ENCODE measurements at regions not wholly inside any gene's neighbourhood (a gene's known extent, or its start where the extent isn't known, plus 50 kb on each side); places are given as distances from the start of the nearest gene placed in this dataset.

DNA sequence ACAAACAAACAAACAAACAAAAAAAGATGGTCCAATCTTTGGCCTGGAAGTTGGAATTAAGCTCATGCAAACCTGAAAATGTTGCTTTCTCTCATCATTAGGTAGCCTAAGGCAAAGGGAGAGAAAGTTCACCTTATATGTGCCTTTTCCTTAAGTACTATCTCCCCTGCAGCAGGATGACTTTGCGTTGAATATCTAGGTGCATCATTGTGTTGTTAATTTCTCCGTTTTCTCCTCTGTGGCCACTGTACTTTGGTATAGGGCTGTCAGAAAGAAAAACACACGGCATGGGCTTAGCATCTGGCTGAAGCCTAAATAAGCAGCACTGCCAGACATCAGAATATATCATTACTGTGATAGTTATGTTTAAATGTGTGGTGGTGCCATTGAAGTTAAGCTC, 345.5 kb downstream of the BCAT1 start:
- no peak overlapping the region for H3K27ac ChIP-seq (ENCODE audit: control insufficient read depth, insufficient read depth, low read length)
- H3K9me1 ChIP-seq (ENCODE audit: control insufficient read depth, extremely low read depth, insufficient read depth, low read length), result no peaks in the 10 kb centered on the region
- no peak for DNase-seq (ENCODE audit: low read depth, low spot score)
- no peak for FAIRE-seq
- no peak overlapping the region for H3K4me2 ChIP-seq (ENCODE audit: control insufficient read depth, extremely low read depth, insufficient read depth, low read depth, low read length)
- H3K27me3 ChIP-seq (ENCODE audit: control insufficient read depth, extremely low read depth, insufficient read depth, low read length), result no peaks in the 10 kb centered on the region
- no peaks in the 10 kb centered on the region for H3K9me3 ChIP-seq (ENCODE audit: control insufficient read depth, low read depth, low read length)
- H3K4me3 ChIP-seq (ENCODE audit: control insufficient read depth in 2 of 3, extremely low read depth in 1 of 3, insufficient read depth in 2 of 3, low read depth in 1 of 3, low read length in 3 of 3), result no peak overlapping the region
- no peak overlapping the region for H3K9ac ChIP-seq (ENCODE audit: control insufficient read depth, extremely low read depth, insufficient read depth, low read length)
- peaks cover 11% of the 10 kb centered on the region for H3K4me1 ChIP-seq (ENCODE audit: control insufficient read depth, extremely low read depth, insufficient read depth, low read length)
- TF ChIP-seq, protein P1, sequence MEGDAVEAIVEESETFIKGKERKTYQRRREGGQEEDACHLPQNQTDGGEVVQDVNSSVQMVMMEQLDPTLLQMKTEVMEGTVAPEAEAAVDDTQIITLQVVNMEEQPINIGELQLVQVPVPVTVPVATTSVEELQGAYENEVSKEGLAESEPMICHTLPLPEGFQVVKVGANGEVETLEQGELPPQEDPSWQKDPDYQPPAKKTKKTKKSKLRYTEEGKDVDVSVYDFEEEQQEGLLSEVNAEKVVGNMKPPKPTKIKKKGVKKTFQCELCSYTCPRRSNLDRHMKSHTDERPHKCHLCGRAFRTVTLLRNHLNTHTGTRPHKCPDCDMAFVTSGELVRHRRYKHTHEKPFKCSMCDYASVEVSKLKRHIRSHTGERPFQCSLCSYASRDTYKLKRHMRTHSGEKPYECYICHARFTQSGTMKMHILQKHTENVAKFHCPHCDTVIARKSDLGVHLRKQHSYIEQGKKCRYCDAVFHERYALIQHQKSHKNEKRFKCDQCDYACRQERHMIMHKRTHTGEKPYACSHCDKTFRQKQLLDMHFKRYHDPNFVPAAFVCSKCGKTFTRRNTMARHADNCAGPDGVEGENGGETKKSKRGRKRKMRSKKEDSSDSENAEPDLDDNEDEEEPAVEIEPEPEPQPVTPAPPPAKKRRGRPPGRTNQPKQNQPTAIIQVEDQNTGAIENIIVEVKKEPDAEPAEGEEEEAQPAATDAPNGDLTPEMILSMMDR (optimal IDR thresholded peaks at IDR 0.05 in 1 of 3, IDR thresholded peaks at IDR 0.05 in 1 of 3, conservative IDR thresholded peaks at IDR 0.05 in 1 of 3; ENCODE audit: extremely low read depth in 1 of 3, insufficient read depth in 2 of 3, low read length in 3 of 3), result no peak
- no peak for TF ChIP-seq EZH2 (IDR thresholded peaks at IDR 0.05; ENCODE audit: low read length)
- no peaks in the 10 kb centered on the region for H3K79me2 ChIP-seq (ENCODE audit: control insufficient read depth, insufficient read depth, low read length)
- H4K20me1 ChIP-seq (ENCODE audit: control insufficient read depth, extremely low read depth, insufficient read depth, low read length), result no peaks in the 10 kb centered on the region
- H2AFZ ChIP-seq (ENCODE audit: control insufficient read depth, low read length), result no peak overlapping the region
- H3K36me3 ChIP-seq (ENCODE audit: control insufficient read depth in 2 of 2, extremely low read depth in 1 of 2, insufficient read depth in 2 of 2, low read length in 2 of 2), result no peaks in the 10 kb centered on the region
- dilution Hi-C loops (cut with MboI; ENCODE audit: extremely low pct_ligation_motif_present, low sequenced_read_pairs), result no loop called here

DNA sequence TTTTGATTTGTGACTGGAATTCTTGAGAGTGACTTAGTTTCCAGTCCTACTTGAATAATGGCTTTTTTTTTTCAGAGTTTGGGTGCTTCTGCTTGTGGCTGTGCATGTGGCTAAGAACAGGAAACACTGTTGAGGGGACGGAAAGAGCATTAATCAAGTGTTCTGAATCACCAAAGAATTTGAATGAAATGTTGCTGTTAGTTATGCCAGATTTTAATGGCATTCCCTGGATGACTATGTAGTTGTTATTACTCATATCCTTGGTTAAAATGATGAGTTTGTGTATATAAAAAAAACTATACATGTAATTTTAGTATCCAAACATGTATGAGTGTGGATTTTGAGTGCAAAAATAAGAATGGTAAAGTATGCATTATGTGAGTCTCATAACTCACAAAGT, 347.9 kb downstream of the BCAT1 start:
- H3K4me3 ChIP-seq (ENCODE audit: control insufficient read depth in 2 of 3, extremely low read depth in 1 of 3, insufficient read depth in 2 of 3, low read depth in 1 of 3, low read length in 3 of 3), result no peak overlapping the region
- dilution Hi-C loops (cut with MboI; ENCODE audit: extremely low pct_ligation_motif_present, low sequenced_read_pairs), result no loop called here
- H3K4me2 ChIP-seq (ENCODE audit: control insufficient read depth, extremely low read depth, insufficient read depth, low read depth, low read length), result peak overlapping the region; percentile 25
- H3K9me1 ChIP-seq (ENCODE audit: control insufficient read depth, extremely low read depth, insufficient read depth, low read length), result no peaks in the 10 kb centered on the region
- peak; percentile 45 for DNase-seq (ENCODE audit: low read depth, low spot score)
- H2AFZ ChIP-seq (ENCODE audit: control insufficient read depth, low read length), result no peak overlapping the region
- no peak for TF ChIP-seq EZH2 (IDR thresholded peaks at IDR 0.05; ENCODE audit: low read length)
- TF ChIP-seq, protein P1 (optimal IDR thresholded peaks at IDR 0.05 in 1 of 3, IDR thresholded peaks at IDR 0.05 in 1 of 3, conservative IDR thresholded peaks at IDR 0.05 in 1 of 3; ENCODE audit: extremely low read depth in 1 of 3, insufficient read depth in 2 of 3, low read length in 3 of 3), result no peak
- H3K27ac ChIP-seq (ENCODE audit: control insufficient read depth, insufficient read depth, low read length), result no peak overlapping the region
- H3K9ac ChIP-seq (ENCODE audit: control insufficient read depth, extremely low read depth, insufficient read depth, low read length), result no peak overlapping the region
- FAIRE-seq, result peak; percentile 39
- H3K79me2 ChIP-seq (ENCODE audit: control insufficient read depth, insufficient read depth, low read length), result no peaks in the 10 kb centered on the region
- no peaks in the 10 kb centered on the region for H3K27me3 ChIP-seq (ENCODE audit: control insufficient read depth, extremely low read depth, insufficient read depth, low read length)
- H3K4me1 ChIP-seq (ENCODE audit: control insufficient read depth, extremely low read depth, insufficient read depth, low read length), result peaks cover 11% of the 10 kb centered on the region
- H3K36me3 ChIP-seq (ENCODE audit: control insufficient read depth in 2 of 2, extremely low read depth in 1 of 2, insufficient read depth in 2 of 2, low read length in 2 of 2), result no peaks in the 10 kb centered on the region
- no peaks in the 10 kb centered on the region for H4K20me1 ChIP-seq (ENCODE audit: control insufficient read depth, extremely low read depth, insufficient read depth, low read length)
- H3K9me3 ChIP-seq (ENCODE audit: control insufficient read depth, low read depth, low read length), result no peaks in the 10 kb centered on the region

All from keratinocyte (primary cell).